ENCODE measurements at regions not wholly inside any gene's neighbourhood (a gene's known extent, or its start where the extent isn't known, plus 50 kb on each side); places are given as distances from the start of the nearest gene placed in this dataset.

- TF ChIP-seq CEBPB (IDR thresholded peaks at IDR 0.05) (peak; percentile 91), YY1 (IDR thresholded peaks at IDR 0.05; ENCODE audit: low read depth) (no peak), RAD21 (IDR thresholded peaks at IDR 0.05; ENCODE audit: low read depth) (no peak), ZBTB7A (IDR thresholded peaks at IDR 0.05; ENCODE audit: low read depth) (no peak), FOXM1 (IDR thresholded peaks at IDR 0.05; ENCODE audit: borderline replicate concordance, low read depth) (no peak), NFIC (IDR thresholded peaks at IDR 0.05) (no peak), EP300 (IDR thresholded peaks at IDR 0.05; ENCODE audit: borderline replicate concordance) (no peak), REST (IDR thresholded peaks at IDR 0.05; ENCODE audit: low read depth) (no peak), EGR1 (IDR thresholded peaks at IDR 0.05) (no peak), TAF1 (IDR thresholded peaks at IDR 0.05; ENCODE audit: low read depth) (no peak), TEAD4 (IDR thresholded peaks at IDR 0.05) (no peak), MAX (IDR thresholded peaks at IDR 0.05) (no peak), TCF12 (IDR thresholded peaks at IDR 0.05; ENCODE audit: low read depth) (no peak), USF1 (IDR thresholded peaks at IDR 0.05) (no peak)
Measured at GRCh38 chr10:63068246-63068645, 64.9 kb upstream of the NRBF2 start.
